ENCODE measurements at regions not wholly inside any gene's neighbourhood (a gene's known extent, or its start where the extent isn't known, plus 50 kb on each side); places are given as distances from the start of the nearest gene placed in this dataset.

- DNase-seq, result no peak
Measured at GRCh38 chr1:42096554-42096953, 56.7 kb upstream of the GUCA2B start.

- no peak for DNase-seq
Measured at GRCh38 chr1:42089246-42089645, 64.0 kb upstream of the GUCA2B start.

GRCh38 chr1:42086146-42086545 is 67.1 kb upstream of the GUCA2B start:
- no peak for DNase-seq

- DNase-seq, result no peak
Measured at GRCh38 chr1:42085596-42085995, 67.6 kb upstream of the GUCA2B start.

GRCh38 chr1:42081475-42081874 is 71.7 kb upstream of the GUCA2B start:
- DNase-seq, result no peak

GRCh38 chr1:42075179-42075578 is 78.0 kb upstream of the GUCA2B start:
- DNase-seq, result no peak

GRCh38 chr1:42070996-42071395 is 82.2 kb upstream of the GUCA2B start:
- no peak for DNase-seq

- DNase-seq, result no peak
Measured at GRCh38 chr1:42057800-42058199, 95.4 kb upstream of the GUCA2B start.

GRCh38 chr1:42056460-42056859 is 96.8 kb upstream of the GUCA2B start:
- DNase-seq, result no peak

- no peak for DNase-seq
Measured at GRCh38 chr1:42055061-42055460, 98.1 kb upstream of the GUCA2B start.

GRCh38 chr1:42052072-42052699 is 101.0 kb upstream of the GUCA2B start:
- DNase-seq, result no peak

- DNase-seq, result no peak
Measured at GRCh38 chr1:42047508-42047880, 105.7 kb upstream of the GUCA2B start.

- DNase-seq, result no peak
Measured at GRCh38 chr1:42046761-42047507, 106.3 kb upstream of the GUCA2B start.

- no peak for DNase-seq
Measured at GRCh38 chr1:42044346-42044745, 108.9 kb upstream of the GUCA2B start.

- no peak for DNase-seq
Measured at GRCh38 chr1:42043811-42044210, 109.4 kb upstream of the GUCA2B start.

- no peak for DNase-seq
Measured at GRCh38 chr1:42043182-42043581, 110.0 kb upstream of the GUCA2B start.

GRCh38 chr1:42041031-42041430 is 112.2 kb upstream of the GUCA2B start:
- DNase-seq, result no peak

GRCh38 chr1:42040159-42040558 is 113.1 kb upstream of the GUCA2B start:
- DNase-seq, result no peak

- DNase-seq, result no peak
Measured at GRCh38 chr1:42038261-42038660, 114.9 kb upstream of the GUCA2B start.

- DNase-seq, result no peak
Measured at GRCh38 chr1:42037586-42037985, 115.6 kb upstream of the GUCA2B start.

- no peak for DNase-seq
Measured at GRCh38 chr1:42037161-42037560, 116.0 kb upstream of the GUCA2B start.

- peak; percentile 44 for DNase-seq
Measured at GRCh38 chr1:42035830-42036604, 117.2 kb upstream of the GUCA2B start.

- no peak for DNase-seq
Measured at GRCh38 chr1:42035205-42035829, 116.6 kb upstream of the HIVEP3 start.

GRCh38 chr1:42034426-42034825 is 115.7 kb upstream of the HIVEP3 start:
- DNase-seq, result no peak
